Fibroblast of the aortic adventitia (primary cell): ENCODE measurements at regions not wholly inside any gene's neighbourhood (a gene's known extent, or its start where the extent isn't known, plus 50 kb on each side); places are given as distances from the start of the nearest gene placed in this dataset.

Experiments used
- DNase-seq: peaks from one replicate; pipeline ENCODE4 v3.0.0-alpha.2; 2010; ENCODE audit warnings: low read depth
- H3K4me3 ChIP-seq: 2 replicates; pipeline ENCODE4 v1.5.1; 2011; ENCODE audit warnings: low read depth, mild to moderate bottlenecking, control low read depth, low read length, moderate library complexity
- TF ChIP-seq, protein P1 (sequence below): IDR thresholded peaks from 2 replicates; pipeline ENCODE4 v1.5.1; 2011; ENCODE audit warnings: mild to moderate bottlenecking, low read length, control low read depth, inconsistent platforms; ENCODE audit not compliant: insufficient read depth

- no peak for DNase-seq
- H3K4me3 ChIP-seq, result no peak overlapping the region
- TF ChIP-seq, protein P1, sequence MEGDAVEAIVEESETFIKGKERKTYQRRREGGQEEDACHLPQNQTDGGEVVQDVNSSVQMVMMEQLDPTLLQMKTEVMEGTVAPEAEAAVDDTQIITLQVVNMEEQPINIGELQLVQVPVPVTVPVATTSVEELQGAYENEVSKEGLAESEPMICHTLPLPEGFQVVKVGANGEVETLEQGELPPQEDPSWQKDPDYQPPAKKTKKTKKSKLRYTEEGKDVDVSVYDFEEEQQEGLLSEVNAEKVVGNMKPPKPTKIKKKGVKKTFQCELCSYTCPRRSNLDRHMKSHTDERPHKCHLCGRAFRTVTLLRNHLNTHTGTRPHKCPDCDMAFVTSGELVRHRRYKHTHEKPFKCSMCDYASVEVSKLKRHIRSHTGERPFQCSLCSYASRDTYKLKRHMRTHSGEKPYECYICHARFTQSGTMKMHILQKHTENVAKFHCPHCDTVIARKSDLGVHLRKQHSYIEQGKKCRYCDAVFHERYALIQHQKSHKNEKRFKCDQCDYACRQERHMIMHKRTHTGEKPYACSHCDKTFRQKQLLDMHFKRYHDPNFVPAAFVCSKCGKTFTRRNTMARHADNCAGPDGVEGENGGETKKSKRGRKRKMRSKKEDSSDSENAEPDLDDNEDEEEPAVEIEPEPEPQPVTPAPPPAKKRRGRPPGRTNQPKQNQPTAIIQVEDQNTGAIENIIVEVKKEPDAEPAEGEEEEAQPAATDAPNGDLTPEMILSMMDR, result no peak
Measured at GRCh38 chr3:117120014-117120413, 410.4 kb downstream of the TUSC7 start.

DNA sequence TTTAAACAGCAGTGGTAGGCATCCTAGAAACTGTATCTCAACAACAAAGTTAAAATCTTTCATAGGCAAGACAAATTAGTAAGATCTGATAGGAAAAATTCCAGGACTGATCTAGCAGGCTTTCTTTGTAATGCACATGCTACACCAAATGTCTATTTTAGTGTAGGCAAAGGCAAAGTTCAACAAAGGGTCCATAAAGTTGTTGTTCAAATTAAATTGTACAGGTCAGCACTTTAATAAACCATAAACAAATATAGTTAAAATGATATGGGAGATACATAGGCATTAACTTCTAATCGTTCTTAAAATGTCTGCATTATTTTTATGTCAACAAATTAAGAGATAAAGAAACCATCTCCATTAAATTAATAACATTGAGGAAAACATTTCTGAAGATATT is 413.0 kb downstream of the TUSC7 start:
- no peak for DNase-seq
- H3K4me3 ChIP-seq, result no peak overlapping the region
- TF ChIP-seq, protein P1, result no peak

- no peak for DNase-seq
- TF ChIP-seq, protein P1, result no peak
- no peak overlapping the region for H3K4me3 ChIP-seq
Measured at GRCh38 chr3:117126460-117126859, 416.9 kb downstream of the TUSC7 start.

- H3K4me3 ChIP-seq, result no peak overlapping the region
Measured at GRCh38 chr3:117126946-117127546, 417.5 kb downstream of the TUSC7 start.

GRCh38 chr3:117128133-117128532 is 418.6 kb downstream of the TUSC7 start:
- no peak for DNase-seq
- TF ChIP-seq, protein P1, result no peak

More at GRCh38 chr3:117126946-117127546, 417.5 kb downstream of the TUSC7 start:
- TF ChIP-seq, protein P1, result no peak
- no peak for DNase-seq

GRCh38 chr3:117128872-117129271 is 419.3 kb downstream of the TUSC7 start:
- DNase-seq, result no peak
- no peak overlapping the region for H3K4me3 ChIP-seq
- TF ChIP-seq, protein P1, result no peak

More at GRCh38 chr3:117128133-117128532, 418.6 kb downstream of the TUSC7 start:
- no peak overlapping the region for H3K4me3 ChIP-seq

DNA sequence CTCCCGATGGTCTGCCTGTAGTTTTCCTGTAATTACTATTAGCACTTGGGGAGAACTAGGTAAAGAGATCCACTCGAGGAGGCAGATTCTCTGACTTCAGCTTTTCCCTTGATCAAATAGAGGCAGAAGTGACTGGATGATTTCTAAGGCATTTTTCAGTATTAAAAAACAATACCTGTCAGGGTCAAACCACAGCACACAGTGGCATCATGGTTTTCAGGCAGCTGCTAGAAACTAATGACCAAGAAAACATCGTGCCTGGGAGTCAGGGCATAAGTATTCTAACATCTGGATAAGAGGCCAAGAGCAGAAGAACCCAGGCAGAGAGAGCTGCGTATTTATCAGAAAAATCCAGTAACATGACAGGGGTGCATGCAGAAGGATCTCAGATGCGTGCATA is 419.9 kb downstream of the TUSC7 start:
- H3K4me3 ChIP-seq, result no peak overlapping the region
- no peak for DNase-seq
- TF ChIP-seq, protein P1, result no peak
